ENCODE measurements at regions not wholly inside any gene's neighbourhood (a gene's known extent, or its start where the extent isn't known, plus 50 kb on each side); places are given as distances from the start of the nearest gene placed in this dataset.

GRCh38 chr6:145142958-145143357, 592.4 kb downstream of the EPM2A start:
- no peak overlapping the region for H3K27ac Mint-ChIP-seq
- H3K27ac ChIP-seq (ENCODE audit: insufficient read depth, low read length, poor library complexity, severe bottlenecking): no peak overlapping the region
- DNase-seq (no peak), ATAC-seq (ENCODE audit: low read depth in 2 of 2) (no peak)
- H3K4me1 Mint-ChIP-seq: no peaks in the 10 kb centered on the region
- no peaks in the 10 kb centered on the region for H3K4me1 ChIP-seq (ENCODE audit: control insufficient read depth, insufficient read depth, low read length, poor library complexity, severe bottlenecking)
- no peaks in the 10 kb centered on the region for H3K36me3 ChIP-seq (ENCODE audit: control insufficient read depth, insufficient read depth, low read length)
- no peak overlapping the region for H3K4me3 Mint-ChIP-seq
- peaks cover 0 to 2% (median 0%) of the 10 kb centered on the region in 7 donors for H3K9me3 Mint-ChIP-seq
- peaks cover 2% of the 10 kb centered on the region for H3K27me3 ChIP-seq (ENCODE audit: control insufficient read depth, insufficient read depth, low read length)
- no peaks in the 10 kb centered on the region for H3K36me3 Mint-ChIP-seq
- H3K9me3 ChIP-seq (ENCODE audit: control insufficient read depth in 2 of 2, low read length in 2 of 2): no peaks in the 10 kb centered on the region
- H3K27me3 Mint-ChIP-seq: no peaks in the 10 kb centered on the region
- no peak overlapping the region for H3K4me3 ChIP-seq (ENCODE audit: low read depth, low read length)

GRCh38 chr6:145143379-145143778, 591.9 kb downstream of the EPM2A start:
- no peak for DNase-seq
- H3K4me1 Mint-ChIP-seq: no peaks in the 10 kb centered on the region
- Histone ChIP-seq H3K9me3 (ENCODE audit: control insufficient read depth in 2 of 2, low read length in 2 of 2) (no peaks in the 10 kb centered on the region), H3K27ac (ENCODE audit: insufficient read depth, low read length, poor library complexity, severe bottlenecking) (no peak overlapping the region), H3K27me3 (ENCODE audit: control insufficient read depth, insufficient read depth, low read length) (peaks cover 2% of the 10 kb centered on the region), H3K4me1 (ENCODE audit: control insufficient read depth, insufficient read depth, low read length, poor library complexity, severe bottlenecking) (no peaks in the 10 kb centered on the region), H3K36me3 (ENCODE audit: control insufficient read depth, insufficient read depth, low read length) (no peaks in the 10 kb centered on the region), H3K4me3 (ENCODE audit: low read depth, low read length) (no peak overlapping the region)
- H3K9me3 Mint-ChIP-seq: peaks cover 0 to 2% (median 0%) of the 10 kb centered on the region in 7 donors
- ATAC-seq (ENCODE audit: low read depth in 2 of 2): no peak
- H3K36me3 Mint-ChIP-seq: no peaks in the 10 kb centered on the region
- no peak overlapping the region for H3K27ac Mint-ChIP-seq
- no peaks in the 10 kb centered on the region for H3K27me3 Mint-ChIP-seq
- no peak overlapping the region for H3K4me3 Mint-ChIP-seq

- Mint-ChIP-seq H3K9me3 (peaks cover 0 to 5% (median 0%) of the 10 kb centered on the region in 7 donors), H3K4me3 (no peak overlapping the region)
- H3K4me1 ChIP-seq (ENCODE audit: control insufficient read depth, insufficient read depth, low read length, poor library complexity, severe bottlenecking): no peaks in the 10 kb centered on the region
Measured at GRCh38 chr6:145147559-145147958, 587.8 kb downstream of the EPM2A start.

GRCh38 chr6:145147981-145148749, 587.2 kb downstream of the EPM2A start:
- Histone ChIP-seq H3K9me3 (ENCODE audit: control insufficient read depth in 2 of 2, low read length in 2 of 2) (no peaks in the 10 kb centered on the region), H3K36me3 (ENCODE audit: control insufficient read depth, insufficient read depth, low read length) (no peaks in the 10 kb centered on the region), H3K27me3 (ENCODE audit: control insufficient read depth, insufficient read depth, low read length) (peaks cover 2% of the 10 kb centered on the region), H3K4me1 (ENCODE audit: control insufficient read depth, insufficient read depth, low read length, poor library complexity, severe bottlenecking) (no peaks in the 10 kb centered on the region), H3K4me3 (ENCODE audit: low read depth, low read length) (no peak overlapping the region), H3K27ac (ENCODE audit: insufficient read depth, low read length, poor library complexity, severe bottlenecking) (no peak overlapping the region)
- peak in 1 of 2 donors; percentile 12 for ATAC-seq (ENCODE audit: low read depth in 2 of 2)
- Mint-ChIP-seq H3K4me1 (no peaks in the 10 kb centered on the region), H3K9me3 (peaks cover 0 to 5% (median 0%) of the 10 kb centered on the region in 7 donors), H3K27me3 (no peaks in the 10 kb centered on the region), H3K27ac (no peak overlapping the region), H3K36me3 (no peaks in the 10 kb centered on the region), H3K4me3 (no peak overlapping the region)
- DNase-seq: no peak

More at GRCh38 chr6:145147559-145147958, 587.8 kb downstream of the EPM2A start:
- H3K27me3 ChIP-seq (ENCODE audit: control insufficient read depth, insufficient read depth, low read length): peaks cover 2% of the 10 kb centered on the region
- no peak overlapping the region for H3K4me3 ChIP-seq (ENCODE audit: low read depth, low read length)
- H3K27ac Mint-ChIP-seq: no peak overlapping the region
- H3K27me3 Mint-ChIP-seq: no peaks in the 10 kb centered on the region
- no peaks in the 10 kb centered on the region for H3K4me1 Mint-ChIP-seq
- H3K9me3 ChIP-seq (ENCODE audit: control insufficient read depth in 2 of 2, low read length in 2 of 2): no peaks in the 10 kb centered on the region
- ATAC-seq (ENCODE audit: low read depth in 2 of 2) (no peak), DNase-seq (no peak)
- H3K36me3 ChIP-seq (ENCODE audit: control insufficient read depth, insufficient read depth, low read length): no peaks in the 10 kb centered on the region
- no peak overlapping the region for H3K27ac ChIP-seq (ENCODE audit: insufficient read depth, low read length, poor library complexity, severe bottlenecking)
- H3K36me3 Mint-ChIP-seq: no peaks in the 10 kb centered on the region

GRCh38 chr6:145148776-145149175, 586.5 kb downstream of the EPM2A start:
- Mint-ChIP-seq H3K36me3 (no peaks in the 10 kb centered on the region), H3K4me1 (no peaks in the 10 kb centered on the region), H3K9me3 (peaks cover 0 to 5% (median 0%) of the 10 kb centered on the region in 7 donors), H3K27ac (no peak overlapping the region), H3K4me3 (no peak overlapping the region), H3K27me3 (no peaks in the 10 kb centered on the region)
- DNase-seq (no peak), ATAC-seq (ENCODE audit: low read depth in 2 of 2) (no peak)
- Histone ChIP-seq H3K9me3 (ENCODE audit: control insufficient read depth in 2 of 2, low read length in 2 of 2) (no peaks in the 10 kb centered on the region), H3K4me3 (ENCODE audit: low read depth, low read length) (no peak overlapping the region), H3K4me1 (ENCODE audit: control insufficient read depth, insufficient read depth, low read length, poor library complexity, severe bottlenecking) (no peaks in the 10 kb centered on the region), H3K36me3 (ENCODE audit: control insufficient read depth, insufficient read depth, low read length) (no peaks in the 10 kb centered on the region), H3K27ac (ENCODE audit: insufficient read depth, low read length, poor library complexity, severe bottlenecking) (no peak overlapping the region), H3K27me3 (ENCODE audit: control insufficient read depth, insufficient read depth, low read length) (peaks cover 2% of the 10 kb centered on the region)

- ATAC-seq (ENCODE audit: low read depth in 2 of 2) (no peak), DNase-seq (no peak)
- H3K4me1 ChIP-seq (ENCODE audit: control insufficient read depth, insufficient read depth, low read length, poor library complexity, severe bottlenecking): no peaks in the 10 kb centered on the region
- no peak overlapping the region for H3K27ac ChIP-seq (ENCODE audit: insufficient read depth, low read length, poor library complexity, severe bottlenecking)
- no peak overlapping the region for H3K27ac Mint-ChIP-seq
- no peak overlapping the region for H3K4me3 Mint-ChIP-seq
- H3K27me3 Mint-ChIP-seq: no peaks in the 10 kb centered on the region
- H3K4me1 Mint-ChIP-seq: no peaks in the 10 kb centered on the region
- H3K27me3 ChIP-seq (ENCODE audit: control insufficient read depth, insufficient read depth, low read length): peaks cover 2% of the 10 kb centered on the region
- H3K36me3 ChIP-seq (ENCODE audit: control insufficient read depth, insufficient read depth, low read length): no peaks in the 10 kb centered on the region
- peaks cover 0 to 8% (median 2%) of the 10 kb centered on the region in 7 donors for H3K9me3 Mint-ChIP-seq
- no peak overlapping the region for H3K4me3 ChIP-seq (ENCODE audit: low read depth, low read length)
- H3K9me3 ChIP-seq (ENCODE audit: control insufficient read depth in 2 of 2, low read length in 2 of 2): no peaks in the 10 kb centered on the region
- no peaks in the 10 kb centered on the region for H3K36me3 Mint-ChIP-seq
Measured at GRCh38 chr6:145151624-145152023, 583.7 kb downstream of the EPM2A start.

- Mint-ChIP-seq H3K4me1 (no peaks in the 10 kb centered on the region), H3K9me3 (peaks cover 0 to 9% (median 3%) of the 10 kb centered on the region in 7 donors), H3K36me3 (no peaks in the 10 kb centered on the region), H3K4me3 (no peak overlapping the region), H3K27ac (no peak overlapping the region), H3K27me3 (no peaks in the 10 kb centered on the region)
- Histone ChIP-seq H3K9me3 (ENCODE audit: control insufficient read depth in 2 of 2, low read length in 2 of 2) (peaks cover 2 to 3% of the 10 kb centered on the region in 2 experiments), H3K27me3 (ENCODE audit: control insufficient read depth, insufficient read depth, low read length) (peaks cover 2% of the 10 kb centered on the region), H3K4me1 (ENCODE audit: control insufficient read depth, insufficient read depth, low read length, poor library complexity, severe bottlenecking) (no peaks in the 10 kb centered on the region), H3K36me3 (ENCODE audit: control insufficient read depth, insufficient read depth, low read length) (no peaks in the 10 kb centered on the region), H3K27ac (ENCODE audit: insufficient read depth, low read length, poor library complexity, severe bottlenecking) (no peak overlapping the region), H3K4me3 (ENCODE audit: low read depth, low read length) (no peak overlapping the region)
- DNase-seq (no peak), ATAC-seq (ENCODE audit: low read depth in 2 of 2) (no peak)
Measured at GRCh38 chr6:145153495-145153894, 581.8 kb downstream of the EPM2A start.

- Histone ChIP-seq H3K4me3 (ENCODE audit: low read depth, low read length) (no peak overlapping the region), H3K4me1 (ENCODE audit: control insufficient read depth, insufficient read depth, low read length, poor library complexity, severe bottlenecking) (no peaks in the 10 kb centered on the region), H3K27ac (ENCODE audit: insufficient read depth, low read length, poor library complexity, severe bottlenecking) (no peak overlapping the region), H3K9me3 (ENCODE audit: control insufficient read depth in 2 of 2, low read length in 2 of 2) (peaks cover 3 to 9% of the 10 kb centered on the region in 2 experiments), H3K36me3 (ENCODE audit: control insufficient read depth, insufficient read depth, low read length) (no peaks in the 10 kb centered on the region), H3K27me3 (ENCODE audit: control insufficient read depth, insufficient read depth, low read length) (no peaks in the 10 kb centered on the region)
- Mint-ChIP-seq H3K4me1 (no peaks in the 10 kb centered on the region), H3K36me3 (no peaks in the 10 kb centered on the region), H3K27ac (no peak overlapping the region), H3K4me3 (no peak overlapping the region), H3K9me3 (peaks cover 0 to 17% (median 7%) of the 10 kb centered on the region in 7 donors), H3K27me3 (no peaks in the 10 kb centered on the region)
- DNase-seq (no peak), ATAC-seq (ENCODE audit: low read depth in 2 of 2) (no peak)
Measured at GRCh38 chr6:145155411-145155810, 579.9 kb downstream of the EPM2A start.
